ENCODE measurements at regions not wholly inside any gene's neighbourhood (a gene's known extent, or its start where the extent isn't known, plus 50 kb on each side); places are given as distances from the start of the nearest gene placed in this dataset.
A peak's percentile ranks its signal among the peaks of the same experiment; 100 is the strongest.

GRCh38 chr3:76550522-76551201, 489.2 kb upstream of the ROBO2 start:
- no peak for DNase-seq

GRCh38 chr3:76551739-76552138, 488.2 kb upstream of the ROBO2 start:
- DNase-seq: no peak

GRCh38 chr3:76552653-76553052, 487.2 kb upstream of the ROBO2 start:
- peak; percentile 13 for DNase-seq

- DNase-seq: peak; percentile 74
These were observed 485.2 kb upstream of the ROBO2 start for GRCh38 chr3:76554707-76555106.

- no peak for DNase-seq
These were observed 478.2 kb upstream of the ROBO2 start for GRCh38 chr3:76561494-76562236.

GRCh38 chr3:76565496-76566210, 474.2 kb upstream of the ROBO2 start:
- no peak for DNase-seq

GRCh38 chr3:76566211-76566534, 473.7 kb upstream of the ROBO2 start:
- no peak for DNase-seq

- DNase-seq: no peak
These were observed 473.0 kb upstream of the ROBO2 start for GRCh38 chr3:76566904-76567303.

- DNase-seq: peak; percentile 10
These were observed 469.4 kb upstream of the ROBO2 start for GRCh38 chr3:76570436-76571057.

- DNase-seq: no peak
These were observed 463.7 kb upstream of the ROBO2 start for GRCh38 chr3:76576201-76576600.

GRCh38 chr3:76582098-76582497, 457.8 kb upstream of the ROBO2 start:
- DNase-seq: no peak

- peak; percentile 44 for DNase-seq
These were observed 457.1 kb upstream of the ROBO2 start for GRCh38 chr3:76582632-76583378.

- DNase-seq: peak; percentile 17
These were observed 454.0 kb upstream of the ROBO2 start for GRCh38 chr3:76585794-76586392.

- DNase-seq: no peak
These were observed 453.4 kb upstream of the ROBO2 start for GRCh38 chr3:76586471-76586870.

GRCh38 chr3:76610150-76610549, 429.7 kb upstream of the ROBO2 start:
- no peak for DNase-seq

GRCh38 chr3:76615719-76616118, 424.2 kb upstream of the ROBO2 start:
- DNase-seq: peak; percentile 2

GRCh38 chr3:76624164-76624563, 415.7 kb upstream of the ROBO2 start:
- DNase-seq: no peak

- DNase-seq: no peak
These were observed 412.7 kb upstream of the ROBO2 start for GRCh38 chr3:76627236-76627635.

GRCh38 chr3:76631251-76631650, 408.6 kb upstream of the ROBO2 start:
- no peak for DNase-seq

- peak; percentile 4 for DNase-seq
These were observed 401.9 kb upstream of the ROBO2 start for GRCh38 chr3:76638006-76638405.

- no peak for DNase-seq
These were observed 396.1 kb upstream of the ROBO2 start for GRCh38 chr3:76643623-76644304.

- no peak for DNase-seq
These were observed 395.6 kb upstream of the ROBO2 start for GRCh38 chr3:76644305-76644675.
